ENCODE measurements at regions not wholly inside any gene's neighbourhood (a gene's known extent, or its start where the extent isn't known, plus 50 kb on each side); places are given as distances from the start of the nearest gene placed in this dataset.

- H3K27me3 ChIP-seq (ENCODE audit: control insufficient read depth in 3 of 3, insufficient read depth in 3 of 3, low read depth in 1 of 3, low read length in 3 of 3): no peaks in the 10 kb centered on the region
- H3K9ac ChIP-seq (ENCODE audit: low read depth, low read length, poor library complexity): no peak overlapping the region
- no peaks in the 10 kb centered on the region for H3K79me1 ChIP-seq (ENCODE audit: low read depth, low read length)
- DNase-seq (ENCODE audit: low spot score): no peak
- no peak overlapping the region for H2BK15ac ChIP-seq (ENCODE audit: low read length)
- H2AK5ac ChIP-seq (ENCODE audit: low read depth, low read length): no peak overlapping the region
- no peak overlapping the region for H3K4me3 ChIP-seq (ENCODE audit: low read length in 2 of 2)
- no peak overlapping the region for H4K8ac ChIP-seq (ENCODE audit: low read depth, low read length)
- H3K23ac ChIP-seq (ENCODE audit: low read depth, low read length, poor library complexity): no peak overlapping the region
- no peaks in the 10 kb centered on the region for H3K36me3 ChIP-seq (replicated peaks in 1 of 2; ENCODE audit: control insufficient read depth in 2 of 2, insufficient read depth in 2 of 2, low read length in 2 of 2)
- no peak overlapping the region for H3K4ac ChIP-seq (ENCODE audit: low read length)
- H2BK12ac ChIP-seq (ENCODE audit: low read length): no peak overlapping the region
- no peaks in the 10 kb centered on the region for H3K9me3 ChIP-seq (replicated peaks in 1 of 2; ENCODE audit: control insufficient read depth in 2 of 2, insufficient read depth in 1 of 2, low read depth in 1 of 2, low read length in 2 of 2)
- no peak overlapping the region for H2BK5ac ChIP-seq (ENCODE audit: low read length)
- H3K4me2 ChIP-seq (ENCODE audit: insufficient read depth, low read length, poor library complexity, severe bottlenecking): no peak overlapping the region
- peaks cover 0 to 2% of the 10 kb centered on the region in 2 donors for H3K4me1 ChIP-seq (ENCODE audit: control insufficient read depth in 2 of 2, insufficient read depth in 1 of 2, low read depth in 1 of 2, low read length in 2 of 2)
- no peak overlapping the region for H3K27ac ChIP-seq (replicated peaks; ENCODE audit: low read length)
- H3K18ac ChIP-seq (ENCODE audit: low read length): no peak overlapping the region
- no peak overlapping the region for H3K14ac ChIP-seq (ENCODE audit: low read length)
- no peak overlapping the region for H4K91ac ChIP-seq (ENCODE audit: low read depth, low read length, poor library complexity)
- WGBS, 2 donors (ENCODE audit: extremely low coverage in 2 of 2, insufficient read length in 2 of 2, insufficient replicate concordance in 1 of 2): no CpG with 5 or more reads among the region's 6 CpGs
- no peak overlapping the region for H2BK120ac ChIP-seq (ENCODE audit: low read depth, low read length)
- H2AFZ ChIP-seq (ENCODE audit: low read length): no peak overlapping the region
These were observed 212.4 kb downstream of the TLE1 start for GRCh38 chr9:81476813-81477490.

DNA sequence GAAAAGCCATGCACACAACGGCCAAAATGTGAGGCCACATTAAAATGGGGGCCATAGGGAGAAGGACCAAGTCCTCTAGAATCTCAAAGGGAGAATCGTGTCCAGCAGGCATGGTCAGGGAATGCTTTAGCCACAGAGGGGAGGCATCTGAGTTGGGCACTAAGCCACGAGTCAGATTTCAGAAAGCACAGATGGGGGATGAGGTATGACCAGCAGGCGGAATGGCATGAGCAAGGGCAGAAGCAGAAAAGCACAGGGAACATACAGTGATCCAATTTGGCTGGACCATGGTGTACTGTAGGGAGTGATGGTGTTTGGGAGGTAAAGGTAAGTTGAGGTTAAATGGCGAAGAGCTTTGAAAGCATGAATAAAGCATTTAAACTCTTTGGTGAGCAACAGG is 214.6 kb downstream of the TLE1 start:
- WGBS, 2 donors (ENCODE audit: extremely low coverage in 2 of 2, insufficient read length in 2 of 2, insufficient replicate concordance in 1 of 2): 100% methylated on average over 1 of the region's 5 CpGs; no CpG with 5 or more reads in 1 of the 2 donors
- Histone ChIP-seq H3K36me3 (replicated peaks in 1 of 2; ENCODE audit: control insufficient read depth in 2 of 2, insufficient read depth in 2 of 2, low read length in 2 of 2) (no peaks in the 10 kb centered on the region), H3K9ac (ENCODE audit: low read depth, low read length, poor library complexity) (no peak overlapping the region)

DNA sequence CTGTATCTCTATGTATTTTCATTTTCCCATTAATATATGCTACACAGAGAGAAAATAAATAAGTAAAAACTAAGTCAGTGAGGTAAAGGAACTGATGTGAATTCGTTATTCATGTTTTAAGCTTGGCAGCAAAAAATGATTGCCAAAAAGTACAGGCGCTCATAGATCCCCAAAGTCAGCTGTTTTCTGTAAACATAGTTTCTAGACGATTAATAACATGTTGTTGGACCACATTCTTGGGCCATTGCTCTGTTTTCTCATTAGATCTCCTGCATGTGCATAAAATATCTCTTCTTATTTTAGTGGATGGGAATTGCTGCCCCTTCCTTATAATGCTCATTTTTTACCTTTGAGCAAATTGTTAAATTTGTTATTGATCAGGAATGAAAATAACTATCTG is 215.2 kb downstream of the TLE1 start:
- Histone ChIP-seq H3K9ac (ENCODE audit: low read depth, low read length, poor library complexity) (no peak overlapping the region), H2AFZ (ENCODE audit: low read length) (no peak overlapping the region)

More for the DNA sequence above, 214.6 kb downstream of the TLE1 start:
- Histone ChIP-seq H3K27ac (replicated peaks; ENCODE audit: low read length) (no peak overlapping the region), H2BK120ac (ENCODE audit: low read depth, low read length) (no peak overlapping the region), H4K8ac (ENCODE audit: low read depth, low read length) (no peak overlapping the region), H3K18ac (ENCODE audit: low read length) (no peak overlapping the region), H3K14ac (ENCODE audit: low read length) (no peak overlapping the region), H3K4me2 (ENCODE audit: insufficient read depth, low read length, poor library complexity, severe bottlenecking) (no peak overlapping the region), H3K27me3 (ENCODE audit: control insufficient read depth in 3 of 3, insufficient read depth in 3 of 3, low read depth in 1 of 3, low read length in 3 of 3) (no peaks in the 10 kb centered on the region), H3K4me1 (ENCODE audit: control insufficient read depth in 2 of 2, insufficient read depth in 1 of 2, low read depth in 1 of 2, low read length in 2 of 2) (peaks cover 0 to 2% of the 10 kb centered on the region in 2 donors), H3K23ac (ENCODE audit: low read depth, low read length, poor library complexity) (no peak overlapping the region), H2BK15ac (ENCODE audit: low read length) (no peak overlapping the region), H3K9me3 (replicated peaks in 1 of 2; ENCODE audit: control insufficient read depth in 2 of 2, insufficient read depth in 1 of 2, low read depth in 1 of 2, low read length in 2 of 2) (no peaks in the 10 kb centered on the region), H2AK5ac (ENCODE audit: low read depth, low read length) (no peak overlapping the region), H2BK12ac (ENCODE audit: low read length) (no peak overlapping the region), H3K4ac (ENCODE audit: low read length) (no peak overlapping the region), H2BK5ac (ENCODE audit: low read length) (no peak overlapping the region), H2AFZ (ENCODE audit: low read length) (no peak overlapping the region), H3K79me1 (ENCODE audit: low read depth, low read length) (no peaks in the 10 kb centered on the region), H3K4me3 (ENCODE audit: low read length in 2 of 2) (no peak overlapping the region), H4K91ac (ENCODE audit: low read depth, low read length, poor library complexity) (no peak overlapping the region)
- no peak for DNase-seq (ENCODE audit: low spot score)

GRCh38 chr9:81473708-81474107 is 215.6 kb downstream of the TLE1 start:
- Histone ChIP-seq H2BK15ac (ENCODE audit: low read length) (no peak overlapping the region), H3K4ac (ENCODE audit: low read length) (no peak overlapping the region), H3K27ac (replicated peaks; ENCODE audit: low read length) (no peak overlapping the region), H3K79me1 (ENCODE audit: low read depth, low read length) (no peaks in the 10 kb centered on the region), H3K23ac (ENCODE audit: low read depth, low read length, poor library complexity) (no peak overlapping the region), H3K27me3 (ENCODE audit: control insufficient read depth in 3 of 3, insufficient read depth in 3 of 3, low read depth in 1 of 3, low read length in 3 of 3) (no peaks in the 10 kb centered on the region), H3K36me3 (replicated peaks in 1 of 2; ENCODE audit: control insufficient read depth in 2 of 2, insufficient read depth in 2 of 2, low read length in 2 of 2) (no peaks in the 10 kb centered on the region), H2AK5ac (ENCODE audit: low read depth, low read length) (no peak overlapping the region), H3K4me1 (ENCODE audit: control insufficient read depth in 2 of 2, insufficient read depth in 1 of 2, low read depth in 1 of 2, low read length in 2 of 2) (no peaks in the 10 kb centered on the region), H3K9ac (ENCODE audit: low read depth, low read length, poor library complexity) (no peak overlapping the region), H2BK5ac (ENCODE audit: low read length) (no peak overlapping the region), H3K18ac (ENCODE audit: low read length) (no peak overlapping the region), H2BK12ac (ENCODE audit: low read length) (no peak overlapping the region), H3K4me3 (ENCODE audit: low read length in 2 of 2) (no peak overlapping the region), H3K4me2 (ENCODE audit: insufficient read depth, low read length, poor library complexity, severe bottlenecking) (no peak overlapping the region), H2AFZ (ENCODE audit: low read length) (no peak overlapping the region), H3K14ac (ENCODE audit: low read length) (no peak overlapping the region), H3K9me3 (replicated peaks in 1 of 2; ENCODE audit: control insufficient read depth in 2 of 2, insufficient read depth in 1 of 2, low read depth in 1 of 2, low read length in 2 of 2) (no peaks in the 10 kb centered on the region), H2BK120ac (ENCODE audit: low read depth, low read length) (no peak overlapping the region), H4K91ac (ENCODE audit: low read depth, low read length, poor library complexity) (no peak overlapping the region), H4K8ac (ENCODE audit: low read depth, low read length) (no peak overlapping the region)
- no peak for DNase-seq (ENCODE audit: low spot score)
- WGBS, 2 donors (ENCODE audit: extremely low coverage in 2 of 2, insufficient read length in 2 of 2, insufficient replicate concordance in 1 of 2): no CpG with 5 or more reads among the region's 1 CpG

More for the DNA sequence above, 215.2 kb downstream of the TLE1 start:
- no peaks in the 10 kb centered on the region for H3K79me1 ChIP-seq (ENCODE audit: low read depth, low read length)
- H3K27ac ChIP-seq (replicated peaks; ENCODE audit: low read length): no peak overlapping the region
- H3K23ac ChIP-seq (ENCODE audit: low read depth, low read length, poor library complexity): no peak overlapping the region
- H3K4ac ChIP-seq (ENCODE audit: low read length): no peak overlapping the region
- H3K14ac ChIP-seq (ENCODE audit: low read length): no peak overlapping the region
- H4K8ac ChIP-seq (ENCODE audit: low read depth, low read length): no peak overlapping the region
- no peak overlapping the region for H2AK5ac ChIP-seq (ENCODE audit: low read depth, low read length)
- H3K4me3 ChIP-seq (ENCODE audit: low read length in 2 of 2): no peak overlapping the region
- no peak overlapping the region for H3K18ac ChIP-seq (ENCODE audit: low read length)
- H4K91ac ChIP-seq (ENCODE audit: low read depth, low read length, poor library complexity): no peak overlapping the region
- H2BK120ac ChIP-seq (ENCODE audit: low read depth, low read length): no peak overlapping the region
- H3K36me3 ChIP-seq (replicated peaks in 1 of 2; ENCODE audit: control insufficient read depth in 2 of 2, insufficient read depth in 2 of 2, low read length in 2 of 2): no peaks in the 10 kb centered on the region
- DNase-seq (ENCODE audit: low spot score): no peak
- no CpG with 5 or more reads among the region's 3 CpGs for WGBS, 2 donors (ENCODE audit: extremely low coverage in 2 of 2, insufficient read length in 2 of 2, insufficient replicate concordance in 1 of 2)
- no peaks in the 10 kb centered on the region for H3K9me3 ChIP-seq (replicated peaks in 1 of 2; ENCODE audit: control insufficient read depth in 2 of 2, insufficient read depth in 1 of 2, low read depth in 1 of 2, low read length in 2 of 2)
- H3K4me1 ChIP-seq (ENCODE audit: control insufficient read depth in 2 of 2, insufficient read depth in 1 of 2, low read depth in 1 of 2, low read length in 2 of 2): no peaks in the 10 kb centered on the region
- H2BK5ac ChIP-seq (ENCODE audit: low read length): no peak overlapping the region
- no peak overlapping the region for H2BK15ac ChIP-seq (ENCODE audit: low read length)
- no peaks in the 10 kb centered on the region for H3K27me3 ChIP-seq (ENCODE audit: control insufficient read depth in 3 of 3, insufficient read depth in 3 of 3, low read depth in 1 of 3, low read length in 3 of 3)
- no peak overlapping the region for H2BK12ac ChIP-seq (ENCODE audit: low read length)
- no peak overlapping the region for H3K4me2 ChIP-seq (ENCODE audit: insufficient read depth, low read length, poor library complexity, severe bottlenecking)
